Parathyroid adenoma (tissue), 2 donors: ENCODE measurements at regions not wholly inside any gene's neighbourhood (a gene's known extent, or its start where the extent isn't known, plus 50 kb on each side); places are given as distances from the start of the nearest gene placed in this dataset.

Experiments used
- H2AFZ ChIP-seq: fragments of 300-600 bp; sonication (generic); one replicate; pipeline ENCODE4 v1.7.0; 2017; ENCODE audit warnings: antibody characterized with exemption, mild to moderate bottlenecking
- H3K27ac ChIP-seq: fragments of 300-600 bp; sonication (generic); one replicate; pipeline ENCODE4 v1.7.0; 2017
- H3K27me3 ChIP-seq: fragments of 300-600 bp; sonication (generic); one replicate; pipeline ENCODE4 v1.7.0; 2017; ENCODE audit warnings: low read length; ENCODE audit not compliant: control insufficient read depth, insufficient read depth
- H3K36me3 ChIP-seq: fragments of 300-600 bp; sonication (generic); one replicate; pipeline ENCODE4 v1.7.0; 2017; ENCODE audit warnings: low read length; ENCODE audit not compliant: control insufficient read depth, insufficient read depth
- H3K4me1 ChIP-seq: fragments of 300-600 bp; sonication (generic); one replicate; pipeline ENCODE4 v1.7.0; 2017; ENCODE audit warnings: control low read depth
- H3K4me2 ChIP-seq: fragments of 300-600 bp; sonication (generic); one replicate; pipeline ENCODE4 v1.7.0; 2017; ENCODE audit warnings: low read length
- H3K4me3 ChIP-seq: fragments of 300-600 bp; sonication (generic); one replicate; pipeline ENCODE4 v1.7.0; 2017; ENCODE audit warnings: low read depth, low read length
- H3K79me2 ChIP-seq: fragments of 300-600 bp; sonication (generic); one replicate; pipeline ENCODE4 v1.7.0; 2017; ENCODE audit warnings: control low read depth
- H3K9ac ChIP-seq: fragments of 300-600 bp; sonication (generic); one replicate; pipeline ENCODE4 v1.7.0; 2017; ENCODE audit warnings: mild to moderate bottlenecking
- H3K9me3 ChIP-seq: fragments of 300-600 bp; sonication (generic); one replicate; pipeline ENCODE4 v1.7.0; 2017; ENCODE audit warnings: low read length; ENCODE audit not compliant: control insufficient read depth
- TF ChIP-seq, protein P1 (sequence below): fragments of 300-600 bp; sonication (generic); IDR thresholded peaks from one replicate; pipeline ENCODE4 v1.7.0; 2017; ENCODE audit warnings: antibody characterized with exemption, mild to moderate bottlenecking
- donor health status: primary hyperparathyroidism.

DNA sequence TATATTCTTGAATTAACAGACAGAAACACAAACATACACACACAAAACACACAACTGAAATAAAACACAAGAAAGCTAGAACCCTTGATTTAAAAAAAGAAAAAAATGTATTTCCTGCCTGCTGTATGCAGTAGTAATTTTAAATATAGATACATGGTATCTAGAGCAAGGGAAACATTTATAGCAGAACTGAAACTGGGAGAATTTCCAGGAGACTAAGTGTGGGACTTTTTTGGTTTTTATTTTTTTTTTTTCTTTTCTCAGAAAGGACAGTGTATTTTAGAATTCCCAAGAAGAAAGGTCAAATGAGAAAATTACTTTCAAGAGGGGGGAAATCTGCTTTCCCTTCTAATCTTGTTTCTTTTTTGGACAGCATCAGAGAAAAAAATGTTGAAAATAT lies 558.9 kb upstream of the PKDCC start:
- H3K27ac ChIP-seq, result no peak overlapping the region
- no peaks in the 10 kb centered on the region for H3K36me3 ChIP-seq
- no peak overlapping the region for H3K4me2 ChIP-seq
- H3K4me3 ChIP-seq, result no peak overlapping the region
- H3K9me3 ChIP-seq, result no peaks in the 10 kb centered on the region
- H3K9ac ChIP-seq, result no peak overlapping the region
- H2AFZ ChIP-seq, result no peak overlapping the region
- H3K4me1 ChIP-seq, result no peaks in the 10 kb centered on the region
- H3K27me3 ChIP-seq, result no peaks in the 10 kb centered on the region
- TF ChIP-seq, protein P1, sequence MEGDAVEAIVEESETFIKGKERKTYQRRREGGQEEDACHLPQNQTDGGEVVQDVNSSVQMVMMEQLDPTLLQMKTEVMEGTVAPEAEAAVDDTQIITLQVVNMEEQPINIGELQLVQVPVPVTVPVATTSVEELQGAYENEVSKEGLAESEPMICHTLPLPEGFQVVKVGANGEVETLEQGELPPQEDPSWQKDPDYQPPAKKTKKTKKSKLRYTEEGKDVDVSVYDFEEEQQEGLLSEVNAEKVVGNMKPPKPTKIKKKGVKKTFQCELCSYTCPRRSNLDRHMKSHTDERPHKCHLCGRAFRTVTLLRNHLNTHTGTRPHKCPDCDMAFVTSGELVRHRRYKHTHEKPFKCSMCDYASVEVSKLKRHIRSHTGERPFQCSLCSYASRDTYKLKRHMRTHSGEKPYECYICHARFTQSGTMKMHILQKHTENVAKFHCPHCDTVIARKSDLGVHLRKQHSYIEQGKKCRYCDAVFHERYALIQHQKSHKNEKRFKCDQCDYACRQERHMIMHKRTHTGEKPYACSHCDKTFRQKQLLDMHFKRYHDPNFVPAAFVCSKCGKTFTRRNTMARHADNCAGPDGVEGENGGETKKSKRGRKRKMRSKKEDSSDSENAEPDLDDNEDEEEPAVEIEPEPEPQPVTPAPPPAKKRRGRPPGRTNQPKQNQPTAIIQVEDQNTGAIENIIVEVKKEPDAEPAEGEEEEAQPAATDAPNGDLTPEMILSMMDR, result no peak
- H3K79me2 ChIP-seq, result no peaks in the 10 kb centered on the region

DNA sequence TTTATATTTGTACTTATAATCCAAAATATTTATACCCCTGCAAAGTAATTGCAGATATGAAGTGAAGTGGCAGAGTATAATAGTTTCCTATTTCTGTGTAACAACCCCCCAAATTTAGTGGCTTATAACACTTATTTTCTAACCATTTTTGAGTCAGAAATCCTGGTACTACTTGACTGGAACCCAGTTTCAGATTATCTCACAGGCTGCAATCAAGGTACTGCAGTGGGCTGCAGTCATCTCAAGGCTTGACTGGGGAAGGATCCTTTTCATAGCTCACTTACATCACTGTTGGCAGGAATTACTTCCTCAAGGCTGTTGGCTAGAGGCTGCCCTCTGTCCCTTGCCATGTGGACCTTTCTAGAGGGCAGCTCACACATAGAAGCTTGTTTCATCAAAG lies 558.2 kb upstream of the PKDCC start:
- no peak overlapping the region for H3K9ac ChIP-seq
- H3K4me1 ChIP-seq, result no peaks in the 10 kb centered on the region
- no peak overlapping the region for H3K4me2 ChIP-seq
- no peak overlapping the region for H2AFZ ChIP-seq
- H3K4me3 ChIP-seq, result no peak overlapping the region
- no peaks in the 10 kb centered on the region for H3K9me3 ChIP-seq
- H3K27ac ChIP-seq, result no peak overlapping the region
- no peaks in the 10 kb centered on the region for H3K79me2 ChIP-seq
- H3K36me3 ChIP-seq, result no peaks in the 10 kb centered on the region
- TF ChIP-seq, protein P1, result no peak
- no peaks in the 10 kb centered on the region for H3K27me3 ChIP-seq

DNA sequence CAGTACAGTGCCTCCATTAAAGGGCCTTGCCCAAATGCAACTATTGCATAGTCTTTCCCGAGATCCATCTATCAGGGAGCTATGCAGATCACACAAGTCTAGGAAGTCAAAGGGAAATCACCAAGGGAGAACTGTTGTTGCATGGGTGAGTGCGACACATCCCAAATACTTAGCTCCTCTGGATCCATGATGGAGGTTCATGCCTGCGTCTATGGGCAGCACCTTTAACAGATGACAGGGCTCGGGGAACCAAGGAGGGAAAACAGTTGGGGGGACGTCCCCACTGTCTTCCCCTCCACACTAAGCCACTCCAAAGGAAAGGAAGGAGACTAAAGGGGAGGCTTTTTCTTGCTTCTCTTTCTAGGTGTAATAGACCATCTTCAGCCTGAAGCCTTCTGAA lies 552.8 kb upstream of the PKDCC start:
- Histone ChIP-seq H3K4me1 (no peaks in the 10 kb centered on the region), H3K4me2 (no peak overlapping the region), H3K27me3 (no peaks in the 10 kb centered on the region), H3K9ac (no peak overlapping the region), H3K79me2 (no peaks in the 10 kb centered on the region), H3K27ac (no peak overlapping the region), H3K36me3 (no peaks in the 10 kb centered on the region), H2AFZ (no peak overlapping the region), H3K4me3 (no peak overlapping the region), H3K9me3 (no peaks in the 10 kb centered on the region)
- TF ChIP-seq, protein P1, result no peak

DNA sequence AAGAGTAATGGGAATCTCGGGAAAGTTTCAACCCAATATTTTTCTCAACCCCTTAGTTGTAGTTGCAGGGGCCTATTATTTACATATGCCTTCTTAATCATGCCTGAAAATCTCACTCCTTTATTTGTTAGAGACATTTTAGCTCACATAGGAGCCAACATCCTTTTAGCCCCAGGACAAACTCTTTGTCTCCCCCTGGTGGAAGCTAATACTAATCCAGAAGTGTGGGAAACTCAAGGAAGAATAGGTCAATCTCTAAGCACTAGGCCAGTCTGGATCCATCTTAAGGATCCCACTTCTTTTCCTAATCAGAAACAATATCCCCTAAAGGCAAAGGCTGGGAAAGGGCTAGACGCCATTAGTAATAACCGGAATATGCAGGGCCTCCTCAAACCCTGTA lies 550.9 kb upstream of the PKDCC start:
- no peaks in the 10 kb centered on the region for H3K36me3 ChIP-seq
- no peak overlapping the region for H3K4me3 ChIP-seq
- H3K4me1 ChIP-seq, result no peaks in the 10 kb centered on the region
- no peak overlapping the region for H3K27ac ChIP-seq
- no peak overlapping the region for H3K4me2 ChIP-seq
- H3K79me2 ChIP-seq, result no peaks in the 10 kb centered on the region
- H3K27me3 ChIP-seq, result no peaks in the 10 kb centered on the region
- H3K9me3 ChIP-seq, result no peaks in the 10 kb centered on the region
- H3K9ac ChIP-seq, result no peak overlapping the region
- H2AFZ ChIP-seq, result no peak overlapping the region
- TF ChIP-seq, protein P1, result no peak

DNA sequence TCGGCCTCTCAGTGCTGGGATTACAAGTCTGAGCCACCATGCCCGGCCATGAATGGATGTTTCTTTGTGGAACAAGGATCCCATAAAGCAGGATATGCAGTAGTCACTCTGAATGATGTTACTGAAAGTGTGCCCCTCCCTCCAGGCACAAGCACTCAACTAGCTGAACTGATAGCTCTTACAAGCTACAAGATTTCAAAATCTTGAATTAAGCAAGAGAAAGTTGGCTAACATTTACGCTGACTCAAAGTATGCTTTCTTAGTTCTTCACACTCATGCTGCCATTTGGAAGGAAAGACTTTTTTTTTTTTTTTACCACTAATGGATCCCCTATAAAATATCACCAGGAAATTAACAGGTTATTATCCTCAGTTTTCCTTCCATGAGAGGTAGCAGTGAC lies 549.0 kb upstream of the PKDCC start:
- Histone ChIP-seq H3K9me3 (no peaks in the 10 kb centered on the region), H3K4me1 (no peaks in the 10 kb centered on the region), H3K27me3 (no peaks in the 10 kb centered on the region)

More for the DNA sequence above, 549.0 kb upstream of the PKDCC start:
- H3K27ac ChIP-seq, result no peak overlapping the region
- TF ChIP-seq, protein P1, result no peak
- no peak overlapping the region for H3K9ac ChIP-seq
- no peak overlapping the region for H2AFZ ChIP-seq
- no peaks in the 10 kb centered on the region for H3K79me2 ChIP-seq
- no peaks in the 10 kb centered on the region for H3K36me3 ChIP-seq
- H3K4me2 ChIP-seq, result no peak overlapping the region
- H3K4me3 ChIP-seq, result no peak overlapping the region
